Pulmonary artery endothelial cell (primary cell): ENCODE measurements at regions not wholly inside any gene's neighbourhood (a gene's known extent, or its start where the extent isn't known, plus 50 kb on each side); places are given as distances from the start of the nearest gene placed in this dataset.
"Not testable (repeated sequence)": the region's sequence is repeated elsewhere in the genome, so short reads cannot be mapped to it uniquely, and the experiment has no call there.

ENCODE experiments used
- DNase-seq: peaks from one replicate; pipeline ENCODE4 v3.0.0-alpha.2; 2011; ENCODE audit warnings: low read depth, low spot score

DNA sequence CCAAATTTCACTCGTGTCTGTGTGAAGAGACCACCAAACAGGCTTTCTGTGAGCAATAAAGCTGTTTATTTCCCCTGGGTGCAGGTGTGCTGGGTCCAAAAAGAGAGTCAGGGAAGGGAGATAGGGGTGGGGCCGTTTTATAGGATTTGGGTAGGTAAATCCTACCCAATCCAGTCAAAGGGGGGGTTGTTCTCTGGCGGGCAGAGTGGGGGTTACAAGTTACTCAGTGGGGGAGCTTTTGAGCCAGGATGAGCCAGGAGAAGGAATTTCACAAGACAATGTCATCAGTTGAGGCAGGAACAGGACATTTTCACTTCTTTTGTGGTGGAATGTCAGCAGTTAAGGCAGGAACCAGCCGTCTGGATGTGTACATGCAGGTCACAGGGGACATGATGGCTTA, 487.2 kb upstream of the ADGRL4 start:
- DNase-seq: not testable (repeated sequence)

DNA sequence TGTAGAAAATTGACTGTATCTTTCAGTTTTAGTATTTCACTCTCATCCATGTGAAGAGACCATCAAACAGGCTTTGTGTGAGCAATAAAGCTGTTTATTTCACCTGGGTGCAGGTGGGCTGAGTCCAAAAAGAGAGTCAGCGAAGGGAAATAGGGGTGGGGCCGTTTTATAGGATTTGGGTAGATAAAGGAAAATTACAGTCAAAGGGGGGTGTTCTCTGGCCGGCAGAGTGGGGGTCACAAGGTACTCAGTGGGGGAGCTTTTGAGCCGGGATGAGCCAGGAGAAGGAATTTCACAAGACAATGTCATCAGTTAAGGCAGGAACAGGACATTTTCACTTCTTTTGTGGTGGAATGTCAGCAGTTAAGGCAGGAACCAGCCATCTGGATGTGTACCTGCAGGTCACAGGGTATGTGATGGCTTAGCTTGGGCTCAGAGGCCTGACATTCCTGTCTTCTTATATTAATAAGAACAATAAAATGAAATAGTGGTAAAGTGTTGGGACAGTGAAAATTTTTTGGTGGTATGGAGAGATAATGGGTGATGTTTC, 482.1 kb upstream of the ADGRL4 start:
- not testable (repeated sequence) for DNase-seq

DNA sequence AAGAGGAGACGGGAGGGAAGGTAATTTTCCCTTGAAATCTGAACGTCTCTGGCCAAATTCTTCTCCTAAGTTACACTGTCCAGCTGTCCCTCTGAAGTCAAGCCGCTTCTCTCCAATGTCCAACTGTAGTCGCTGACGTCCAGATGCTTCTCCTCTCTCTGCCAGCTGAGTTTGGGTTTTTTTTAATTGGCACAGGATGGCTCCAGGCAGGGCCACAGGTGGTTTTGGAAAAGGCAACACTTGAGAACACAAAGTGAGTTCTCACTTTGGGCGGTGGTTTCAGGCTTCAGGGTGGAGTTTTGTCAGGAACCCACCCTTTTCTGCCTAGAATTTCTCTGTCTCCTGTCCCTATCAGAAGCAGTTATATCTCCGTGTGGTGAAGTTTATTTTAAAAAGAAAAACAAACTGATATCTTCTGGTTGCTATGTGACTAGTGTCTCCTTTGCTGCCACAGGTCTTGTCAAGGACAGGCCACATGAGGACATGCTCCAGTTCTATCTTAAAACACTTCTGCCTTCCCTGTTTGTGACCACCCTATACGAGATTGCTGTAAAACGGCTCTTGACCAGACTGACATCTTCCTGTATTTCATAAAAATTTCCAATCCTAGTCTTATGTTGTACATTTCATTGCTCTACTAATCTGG, 472.3 kb upstream of the ADGRL4 start:
- no peak for DNase-seq

DNA sequence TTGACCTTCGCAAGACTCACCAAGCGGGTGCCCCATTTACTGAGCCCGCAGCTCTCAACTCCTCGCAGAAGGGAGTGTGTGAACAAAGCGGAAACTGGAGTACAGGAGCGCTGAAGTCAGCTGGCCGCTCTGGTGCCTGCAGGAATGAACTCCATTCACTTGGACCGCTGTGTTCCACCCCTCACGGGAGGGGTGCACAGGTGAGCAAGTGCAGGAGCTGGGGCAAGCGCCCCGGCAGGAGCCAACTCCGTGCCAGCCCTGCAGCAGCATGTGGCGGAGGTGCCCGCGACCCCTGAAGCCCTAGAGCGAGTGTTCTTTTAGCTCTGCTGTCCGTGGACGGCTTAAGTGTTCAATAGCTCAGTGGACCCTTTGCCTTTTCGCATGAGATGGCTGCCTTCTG, 471.6 kb upstream of the ADGRL4 start:
- no peak for DNase-seq

DNA sequence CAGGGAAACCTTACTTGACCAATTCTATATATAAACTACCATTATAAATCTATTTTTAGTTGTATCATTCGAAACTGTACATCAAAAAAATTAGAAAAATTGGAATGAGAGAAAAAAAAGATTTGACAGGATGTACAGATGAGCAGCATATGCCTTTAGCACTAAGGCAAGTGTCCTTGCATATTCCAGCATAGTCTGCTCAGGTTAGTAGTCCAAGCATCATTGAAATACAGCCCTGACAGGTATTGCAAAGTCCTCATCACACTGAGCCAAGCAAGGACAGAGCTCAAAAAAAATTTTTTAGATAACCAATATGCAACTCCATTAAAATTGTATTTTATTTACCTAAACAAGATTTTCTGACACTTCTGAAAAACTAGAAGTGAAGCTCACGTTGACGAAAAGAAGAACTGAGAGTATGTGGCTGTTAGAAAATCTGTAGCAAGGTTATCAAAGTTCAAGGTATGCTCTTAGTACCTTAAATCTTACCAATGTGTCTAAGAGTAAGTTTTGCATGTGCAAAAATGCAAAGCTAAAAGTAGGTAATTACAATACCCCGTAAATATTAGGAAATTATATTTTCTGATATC, 465.6 kb upstream of the ADGRL4 start:
- no peak for DNase-seq

DNA sequence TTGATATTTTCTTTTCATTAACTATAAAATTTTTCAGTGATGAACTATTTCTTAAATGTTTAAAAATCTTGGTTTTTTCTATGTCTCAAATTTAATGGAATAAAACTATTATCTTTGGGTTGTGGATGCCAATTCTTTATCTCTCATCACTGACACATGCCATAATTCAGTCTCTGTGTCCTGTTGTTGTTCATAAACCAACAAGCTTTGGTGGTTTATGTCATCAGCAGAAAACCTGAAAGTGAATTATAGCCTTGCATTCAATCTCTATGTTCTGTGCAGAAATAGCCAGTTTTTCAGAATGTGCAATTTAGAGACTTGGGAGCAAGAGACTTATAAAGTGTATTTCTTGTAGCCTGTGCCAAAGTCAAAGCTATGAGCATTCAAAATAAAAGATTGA, 462.6 kb upstream of the ADGRL4 start:
- DNase-seq: no peak

DNA sequence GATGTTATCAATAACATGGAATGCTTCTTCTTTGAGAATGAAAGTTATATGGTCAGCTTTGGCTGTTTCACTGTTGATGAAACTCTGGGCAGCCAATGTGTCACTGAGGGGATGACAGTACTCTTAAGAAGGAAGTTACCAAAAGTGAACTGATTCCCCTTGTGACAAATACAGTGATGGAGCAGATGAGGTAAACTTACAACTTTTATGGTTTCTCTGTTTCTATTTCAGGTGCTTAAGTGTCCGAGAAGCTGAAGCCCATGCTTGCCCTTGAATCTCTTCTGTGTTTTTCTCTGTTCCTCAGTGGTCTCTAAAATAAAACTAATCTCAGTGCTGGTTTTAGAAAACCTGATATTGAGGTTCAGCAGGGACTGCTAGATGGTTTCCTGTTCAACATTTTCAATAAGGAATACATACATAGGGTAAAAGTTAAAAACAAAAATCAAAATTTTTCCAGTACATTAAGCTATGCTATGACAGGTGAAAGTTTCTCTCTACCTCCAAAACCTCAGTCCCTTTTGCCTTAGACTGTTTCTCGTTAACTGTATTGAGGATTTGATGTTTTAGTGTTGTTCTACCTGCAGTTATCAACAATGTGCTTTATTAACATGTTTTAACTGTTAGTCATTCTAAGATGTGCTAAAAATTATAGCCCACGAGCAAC, 454.4 kb upstream of the ADGRL4 start:
- no peak for DNase-seq

DNA sequence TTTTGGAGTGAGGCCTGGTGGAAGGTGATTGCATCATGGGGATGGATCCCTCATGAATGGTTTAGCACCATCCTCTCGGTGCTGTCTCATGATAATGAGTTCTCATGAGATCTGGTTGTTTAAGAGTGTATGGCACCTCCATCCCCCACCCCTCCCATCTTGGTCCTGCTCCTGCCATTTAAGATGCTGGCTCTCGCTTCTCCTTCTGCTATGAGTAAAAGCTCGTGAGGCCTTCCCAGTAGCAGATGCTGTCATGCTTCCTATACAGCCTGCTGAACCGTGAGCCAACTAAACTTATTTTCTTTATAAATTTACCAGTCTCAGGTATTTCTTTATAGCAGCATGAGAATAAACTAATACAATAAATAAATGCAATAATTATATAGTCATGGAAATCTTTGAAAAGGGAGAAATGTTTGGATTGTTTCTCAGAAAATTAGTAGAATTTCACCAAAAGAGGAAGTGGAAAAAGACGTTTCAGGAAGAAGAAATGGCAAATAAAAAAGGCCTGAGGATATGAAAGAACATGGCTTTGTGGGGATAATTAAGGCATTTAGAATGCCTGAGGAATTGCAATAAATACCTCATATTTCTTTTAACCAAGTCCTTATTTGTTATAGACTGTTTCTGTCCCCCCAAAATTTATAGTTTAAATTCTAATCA, 451.2 kb upstream of the ADGRL4 start:
- DNase-seq: no peak

DNA sequence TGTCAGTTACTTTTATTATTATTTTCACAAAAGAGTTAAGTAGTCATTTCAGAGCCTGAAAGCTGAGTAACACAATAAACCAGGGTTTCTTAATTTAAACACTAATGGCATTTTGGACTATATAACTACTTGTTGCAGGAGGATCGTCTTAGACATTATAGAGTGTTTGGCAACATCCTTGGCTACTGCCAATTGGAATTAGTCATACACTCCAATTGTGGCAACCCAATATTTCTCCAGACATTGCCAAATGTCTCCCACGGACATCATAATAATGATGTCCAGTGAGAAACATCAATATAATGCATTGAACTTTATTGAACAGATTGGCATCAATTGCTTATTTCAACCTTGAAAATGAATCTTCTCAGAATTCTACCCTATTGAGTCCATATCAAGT, 441.9 kb upstream of the ADGRL4 start:
- no peak for DNase-seq

DNA sequence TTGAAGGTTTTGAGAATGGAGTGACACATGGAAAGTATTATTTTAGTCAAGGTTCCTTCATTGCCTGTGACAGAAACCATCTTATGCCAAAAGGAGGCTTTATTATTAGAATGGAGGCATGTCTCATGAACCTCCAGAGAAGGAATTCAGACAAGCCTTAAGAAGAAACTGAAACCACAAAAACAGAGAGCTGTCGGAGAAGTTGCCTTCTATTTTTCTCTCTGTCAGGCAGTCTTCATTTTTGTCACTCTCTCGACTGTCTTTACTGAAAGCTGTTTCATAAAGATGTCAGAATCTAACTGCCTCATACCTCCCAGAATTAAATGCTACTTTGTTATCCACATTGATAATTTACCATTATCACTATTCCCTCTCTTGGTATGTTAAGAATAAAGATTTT, 434.7 kb upstream of the ADGRL4 start:
- DNase-seq: no peak

DNA sequence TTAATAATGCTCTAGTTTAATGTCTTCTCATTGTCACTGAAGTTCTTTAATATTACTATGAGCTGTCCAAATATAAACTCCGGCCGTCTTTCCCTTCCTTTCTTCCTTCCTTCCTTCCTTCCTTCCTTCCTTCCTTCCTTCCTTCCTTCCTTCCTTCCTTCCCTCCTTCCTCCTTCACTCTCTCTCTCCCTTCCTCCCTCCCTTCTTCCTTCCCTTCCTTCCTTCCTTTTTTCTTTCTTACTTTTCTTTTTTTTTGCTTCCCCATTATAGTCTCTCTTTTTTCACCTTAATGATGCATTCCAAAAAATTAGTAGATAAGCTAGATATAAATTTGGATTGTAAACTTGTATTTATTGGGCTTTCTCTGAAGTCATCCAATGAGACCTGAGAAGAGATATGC, 431.0 kb upstream of the ADGRL4 start:
- DNase-seq: no peak

DNA sequence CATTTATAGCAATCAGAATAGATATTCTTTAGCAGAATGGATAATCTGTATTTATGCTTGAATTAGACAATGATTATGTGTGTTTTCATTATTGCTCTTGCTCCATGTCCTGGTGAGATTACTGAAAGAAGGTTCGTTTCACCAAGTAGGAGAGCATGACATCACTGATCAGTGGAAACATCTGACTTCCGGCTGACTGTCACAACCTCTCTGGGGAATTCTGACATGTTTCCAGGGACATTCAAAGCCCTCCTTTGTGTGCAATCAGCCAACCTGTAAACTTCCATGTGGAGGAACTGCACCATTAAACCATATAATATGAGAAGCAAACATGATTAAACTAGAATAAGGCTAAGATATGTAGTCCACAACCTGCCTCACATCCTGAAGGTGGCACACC, 424.8 kb upstream of the ADGRL4 start:
- no peak for DNase-seq

DNA sequence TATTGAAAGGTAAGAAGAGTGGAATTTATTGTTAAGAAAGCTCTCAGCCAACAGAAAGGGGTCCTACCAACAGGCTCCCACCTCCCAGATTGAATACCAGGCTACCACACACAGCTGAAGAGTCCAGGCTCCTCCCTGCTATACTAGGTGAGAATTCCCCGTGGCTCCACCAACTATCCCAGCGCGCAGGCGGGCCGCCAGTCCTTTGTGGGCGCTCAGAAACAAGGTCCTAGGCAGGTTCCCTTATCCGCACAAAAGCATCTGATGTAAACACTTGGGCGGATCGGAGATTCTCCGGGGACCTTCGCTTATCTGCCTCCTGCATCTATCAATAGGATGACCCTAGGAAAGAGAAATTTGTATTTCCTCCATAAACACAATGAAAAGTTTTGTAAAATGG, 423.9 kb upstream of the ADGRL4 start:
- DNase-seq: no peak

DNA sequence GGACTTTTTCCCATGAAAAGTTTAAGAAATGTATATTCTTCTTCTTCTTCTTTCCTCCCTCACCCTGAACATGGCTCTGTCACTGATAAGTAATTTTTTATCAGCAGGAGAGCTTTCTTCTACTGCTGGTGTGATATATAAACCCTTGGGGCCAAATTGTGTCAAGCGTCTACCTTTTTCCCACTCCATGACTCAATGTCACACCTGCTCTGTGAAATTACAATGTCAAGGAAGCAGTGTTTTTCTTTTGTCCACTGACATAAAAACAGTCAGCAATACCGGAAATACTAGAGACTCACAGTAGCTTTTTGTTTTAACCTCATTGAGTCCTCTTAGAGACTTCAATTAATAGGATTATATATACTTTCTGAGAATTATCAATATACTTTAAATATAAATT, 416.2 kb upstream of the ADGRL4 start:
- no peak for DNase-seq

DNA sequence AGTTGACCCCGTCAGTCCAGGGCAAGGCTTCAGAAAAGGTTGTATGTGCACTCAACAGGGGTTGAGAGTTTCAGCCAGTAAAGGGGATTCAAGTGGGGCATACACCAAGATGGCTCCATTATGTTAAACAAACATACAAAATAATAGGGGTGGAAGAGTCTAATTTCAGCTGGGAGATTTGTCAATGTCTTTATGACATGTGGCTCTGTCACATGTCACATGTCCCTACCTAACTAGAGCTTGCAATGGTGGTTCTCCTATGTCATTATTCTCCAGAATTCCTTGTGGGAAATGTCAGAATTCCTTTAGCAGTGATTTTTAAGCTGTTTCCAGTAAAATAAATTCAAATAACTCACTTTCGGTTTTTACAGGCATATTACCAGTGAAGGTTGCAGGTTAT, 392.0 kb upstream of the ADGRL4 start:
- DNase-seq: no peak

DNA sequence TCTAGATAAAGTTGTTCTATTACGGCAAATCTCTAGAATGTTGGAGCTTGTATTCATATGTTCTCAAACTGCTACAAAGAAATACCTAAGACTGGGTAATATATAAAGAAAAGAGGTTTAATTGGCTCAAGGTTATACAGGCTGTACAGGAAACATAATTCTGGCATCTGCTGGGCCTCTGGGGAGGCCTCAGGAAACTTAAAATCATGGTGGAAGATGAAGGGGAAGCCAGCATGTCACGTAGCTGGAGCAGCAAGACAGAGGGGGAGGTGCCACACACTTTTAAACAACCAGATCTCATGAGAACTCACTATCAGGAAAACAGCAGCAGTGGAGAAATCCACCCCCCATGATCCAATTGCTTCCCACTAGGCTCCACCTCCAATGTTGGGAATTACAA, 390.4 kb upstream of the ADGRL4 start:
- no peak for DNase-seq

DNA sequence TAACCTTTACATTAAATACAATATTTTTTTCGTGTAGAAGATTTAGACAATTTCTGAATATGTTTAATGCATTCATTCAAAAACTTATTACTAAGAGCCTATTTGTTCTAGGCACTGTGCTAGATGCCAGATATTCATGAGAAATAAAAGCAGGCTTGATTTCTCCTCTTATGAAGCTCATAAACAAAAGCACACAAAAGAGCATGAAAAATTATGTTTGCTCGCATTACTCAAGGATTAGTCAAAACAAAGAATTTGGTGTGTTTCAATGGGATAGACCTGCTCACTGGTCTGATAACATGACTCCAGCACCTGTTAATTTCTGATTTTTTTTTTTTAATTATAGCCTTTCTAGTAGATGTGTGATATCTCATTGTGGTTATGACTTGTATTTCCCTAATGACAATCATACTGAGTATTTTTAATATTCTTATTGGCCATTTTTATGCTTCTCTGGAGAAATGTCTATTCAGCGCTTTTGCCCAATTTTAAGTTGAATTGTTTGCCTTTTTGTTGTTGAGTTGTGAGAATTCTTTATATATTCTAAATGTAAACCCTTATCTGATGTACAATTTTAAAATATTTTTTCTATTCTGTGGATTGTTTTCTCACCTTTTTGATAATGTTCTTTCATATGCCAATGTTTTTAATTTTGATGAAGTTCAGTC, 382.3 kb upstream of the ADGRL4 start:
- no peak for DNase-seq

DNA sequence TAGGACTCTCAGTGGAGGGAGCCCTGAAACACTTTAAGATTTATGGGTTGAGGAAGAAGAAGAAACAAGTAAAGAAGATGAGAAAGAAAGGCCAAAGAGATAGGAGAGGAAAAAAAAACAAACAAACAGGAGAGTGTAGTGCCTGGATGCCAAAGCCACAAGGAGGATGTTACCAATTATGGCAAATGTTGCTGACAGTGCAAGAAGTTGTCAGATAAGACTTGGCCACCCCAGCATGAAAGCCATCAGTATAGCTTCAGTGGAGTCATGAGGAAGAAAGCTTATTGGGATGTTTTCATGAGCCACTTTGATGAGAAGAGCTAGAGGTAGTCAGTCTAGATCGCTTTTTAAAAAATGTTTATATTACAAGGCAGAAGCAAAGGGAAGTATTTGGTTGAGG, 380.2 kb upstream of the ADGRL4 start:
- no peak for DNase-seq

DNA sequence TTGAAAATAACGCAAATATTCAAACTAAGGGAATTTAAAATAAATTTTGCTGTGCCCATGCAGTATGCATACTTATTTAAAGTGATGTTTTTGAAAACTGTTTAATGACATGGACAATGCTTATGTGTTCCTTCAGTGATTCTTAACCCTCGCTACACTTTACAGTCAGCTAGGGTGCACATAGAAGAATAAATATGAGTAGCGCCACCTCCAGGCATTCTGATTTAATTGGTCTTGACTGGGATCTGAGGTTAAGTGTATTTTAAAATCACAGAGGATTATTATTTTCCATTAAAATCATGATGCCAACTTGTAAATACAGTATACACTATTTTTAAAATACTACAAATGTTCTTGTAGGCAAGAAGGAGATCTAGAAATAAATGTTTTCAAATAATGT, 373.5 kb upstream of the ADGRL4 start:
- DNase-seq: no peak

DNA sequence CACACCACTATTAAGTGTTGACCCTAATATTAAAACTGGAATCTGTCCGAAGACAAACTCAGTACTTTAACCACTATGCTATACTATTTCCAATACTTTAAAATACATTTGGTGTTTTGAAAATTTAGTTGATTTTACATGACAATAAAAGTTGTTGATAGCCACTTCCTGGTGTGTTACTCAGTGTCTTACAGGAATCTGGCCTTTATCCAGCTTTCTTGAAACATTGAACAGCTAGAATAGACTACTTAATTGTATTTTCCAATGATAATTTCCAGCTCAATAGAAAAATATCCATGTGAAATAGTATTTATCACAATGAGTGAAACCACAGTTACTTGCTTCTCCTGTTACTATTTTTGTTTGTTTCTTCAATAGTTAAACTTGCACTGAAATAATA, 369.6 kb upstream of the ADGRL4 start:
- DNase-seq: no peak

DNA sequence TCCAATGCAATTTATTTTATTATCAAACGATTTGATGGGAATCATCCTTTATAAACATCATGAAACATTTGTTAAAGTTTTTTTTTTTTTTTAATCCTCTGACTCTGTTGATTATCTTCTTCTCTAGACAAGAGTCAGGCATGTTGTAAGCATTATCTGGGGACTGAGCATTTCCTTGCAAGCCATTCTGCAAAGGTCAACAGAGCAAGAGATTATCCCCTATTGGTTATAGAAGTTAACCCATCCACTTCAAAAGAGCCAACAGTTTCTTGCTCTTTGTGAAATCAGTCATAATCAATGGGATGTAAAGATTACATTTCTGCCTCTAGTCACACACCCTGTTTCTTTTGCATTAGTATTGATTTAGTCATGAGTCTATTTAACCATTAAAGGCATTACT, 368.8 kb upstream of the ADGRL4 start:
- DNase-seq: no peak

DNA sequence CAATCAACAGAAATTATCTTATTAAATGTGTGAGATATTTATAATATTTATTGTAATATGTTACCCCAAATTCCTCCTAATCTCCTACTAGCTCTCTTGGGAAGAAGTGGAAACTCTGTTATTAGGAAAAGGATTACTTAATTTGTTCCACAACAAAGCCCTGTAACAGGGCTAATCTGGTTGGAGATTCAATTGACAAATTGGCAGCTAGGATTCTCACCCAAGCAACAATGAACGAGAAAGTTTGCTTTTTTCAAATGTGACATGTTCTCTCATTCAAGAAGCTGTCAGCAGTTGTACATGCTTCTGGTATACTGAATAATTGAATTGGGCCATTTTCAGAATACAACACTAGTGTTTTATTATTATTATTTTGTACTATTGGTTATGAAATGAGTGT, 367.9 kb upstream of the ADGRL4 start:
- DNase-seq: no peak
